Head of caudate nucleus (tissue), 42 donors: ENCODE measurements at regions not wholly inside any gene's neighbourhood (a gene's known extent, or its start where the extent isn't known, plus 50 kb on each side); places are given as distances from the start of the nearest gene placed in this dataset.

Source experiments
- DNase-seq, 42 donors: peaks; one replicate each; pipeline versions ENCODE4 v3.0.0 to v3.0.0-alpha.2; 2020 to 2021; ENCODE audit warnings: mixed read lengths in 7 of 42
- intact Hi-C: fragments of 100-400 bp; cut with DNase I; formaldehyde crosslinking; loops from one replicate; pipeline ENCODE4 v1.15.0; 2022

DNA sequence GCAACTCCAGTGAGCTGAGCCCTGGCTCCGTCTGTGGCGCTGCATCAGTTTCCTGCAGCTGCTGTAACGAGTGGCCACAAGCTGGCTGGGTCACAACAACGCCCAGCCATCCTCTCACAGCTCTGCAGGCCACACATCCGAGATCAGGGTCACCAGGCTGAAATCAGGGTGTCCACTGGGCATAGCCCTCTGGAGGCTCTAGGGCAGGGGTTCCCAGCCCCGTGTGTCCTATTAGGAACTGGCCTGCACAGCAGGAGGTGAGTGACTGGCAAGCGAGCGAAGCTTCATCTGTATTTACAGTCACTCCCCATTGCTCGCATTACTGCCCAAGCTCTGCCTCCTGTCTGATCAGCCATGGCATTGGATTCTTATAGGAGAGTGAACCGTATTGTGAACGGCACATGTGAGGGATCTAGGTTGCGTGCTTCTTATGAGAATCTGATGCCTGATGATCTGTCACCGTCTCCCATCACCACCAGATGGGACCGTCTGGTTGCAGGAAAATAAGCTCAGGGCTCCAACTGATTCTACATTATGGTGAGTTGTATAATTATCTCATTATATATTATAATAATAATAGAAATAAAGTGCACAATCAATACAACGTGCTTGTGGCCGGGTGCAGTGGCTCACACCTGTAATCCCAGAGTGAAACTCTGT is 176.5 kb downstream of the SEC14L1 start:
- intact Hi-C loops = no loop called here
- no peak for DNase-seq

DNA sequence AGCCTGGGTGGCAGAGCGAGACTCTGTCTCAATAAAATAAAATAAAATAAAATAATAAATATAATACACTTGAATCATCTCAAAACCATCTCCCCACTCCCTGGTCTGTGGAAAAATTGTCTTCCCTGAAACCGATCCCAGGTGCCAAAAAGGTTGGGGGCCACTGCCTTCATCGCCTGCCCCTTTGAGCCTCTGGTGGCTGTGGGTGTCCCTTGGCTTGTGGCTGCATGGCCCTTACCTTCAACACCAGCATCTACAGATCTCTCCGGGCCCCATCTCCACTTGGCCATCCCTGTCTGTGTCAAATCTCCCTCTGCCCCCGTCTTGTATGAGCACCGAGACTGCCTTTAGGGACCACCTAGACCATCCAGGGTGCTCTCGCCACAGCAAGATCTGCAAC is 177.3 kb downstream of the SEC14L1 start:
- DNase-seq = no peak
- intact Hi-C loops = no loop called here

DNA sequence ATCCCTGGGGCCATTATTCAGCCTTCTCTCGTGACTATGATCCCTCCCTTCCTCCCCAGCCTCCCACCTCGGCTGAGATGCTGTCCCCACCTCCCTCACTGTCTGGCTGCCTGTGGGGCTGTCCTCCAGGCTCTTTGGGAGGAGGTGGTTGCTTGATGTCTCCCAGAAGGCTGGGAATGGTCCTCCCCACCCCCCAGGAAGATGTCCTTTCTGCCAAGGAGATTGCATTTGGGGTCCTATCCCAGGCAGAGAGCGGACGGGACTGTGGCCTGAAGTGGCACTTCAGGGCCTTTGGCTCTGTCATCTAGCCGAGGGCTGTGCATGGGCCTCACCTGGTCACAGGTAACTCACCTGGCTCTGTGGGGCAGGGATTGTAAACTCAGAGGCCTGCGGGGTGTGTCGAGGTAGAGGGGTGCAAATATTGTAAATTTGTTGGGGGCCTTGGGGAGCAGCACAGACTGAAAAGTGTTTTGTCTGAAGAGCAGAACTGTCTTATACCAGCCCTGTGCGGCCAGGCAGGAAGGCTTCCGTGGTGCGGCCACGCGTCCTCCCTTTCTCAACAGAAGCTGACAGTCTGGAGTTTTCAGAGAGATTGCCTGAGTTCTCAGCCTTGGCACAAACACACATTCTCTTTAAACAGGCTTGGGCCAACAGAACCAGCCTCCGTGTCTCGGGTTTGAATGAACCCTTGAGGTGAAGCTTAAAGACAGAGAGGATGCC is 177.9 kb downstream of the SEC14L1 start:
- intact Hi-C loops = no loop called here
- DNase-seq = peak in 1 of 42 donors; percentile 53

DNA sequence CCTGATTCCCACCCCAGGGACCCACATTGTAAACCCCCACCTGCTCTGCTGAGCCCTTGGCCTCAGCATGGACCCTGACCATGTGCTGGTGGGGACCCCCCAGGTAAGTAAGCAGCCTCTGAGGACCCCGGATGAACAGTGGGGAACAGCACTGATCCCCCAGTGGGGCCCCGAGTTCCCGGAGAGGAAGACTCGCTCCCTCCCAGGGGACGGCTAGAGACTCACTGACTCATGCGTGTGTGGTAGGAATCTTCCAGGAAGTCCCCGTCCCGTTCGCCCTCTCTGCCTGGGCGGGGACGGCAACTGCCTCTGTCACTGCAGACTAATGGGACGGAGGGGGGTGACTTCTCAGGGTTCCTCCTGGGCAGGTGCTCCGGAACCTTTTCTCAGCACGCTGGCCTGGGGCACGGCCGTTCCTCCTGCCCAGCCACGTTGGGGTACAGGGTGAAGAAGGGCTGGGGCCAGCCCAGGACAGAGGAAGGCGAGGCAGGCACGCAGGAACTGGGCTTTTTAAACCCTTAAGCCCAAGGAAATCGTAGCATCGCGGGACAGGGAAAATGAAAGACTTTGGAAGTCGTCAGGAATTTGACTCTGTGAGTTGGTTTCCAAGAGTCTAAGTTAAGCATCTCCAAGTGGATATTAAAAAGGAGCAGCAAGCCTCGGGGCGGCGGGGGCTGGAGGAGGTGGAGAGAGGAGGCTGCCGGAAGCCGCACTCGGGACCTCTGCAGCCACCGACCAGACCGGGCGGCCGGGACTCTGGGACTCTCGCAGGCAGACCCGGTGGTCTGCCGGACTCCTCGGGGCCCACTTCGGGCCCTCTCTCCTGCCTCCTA is 178.7 kb downstream of the SEC14L1 start:
- peak in 17 of 42 donors; percentile 12 to 81 (median 49) for DNase-seq
- intact Hi-C loops = no loop called here

DNA sequence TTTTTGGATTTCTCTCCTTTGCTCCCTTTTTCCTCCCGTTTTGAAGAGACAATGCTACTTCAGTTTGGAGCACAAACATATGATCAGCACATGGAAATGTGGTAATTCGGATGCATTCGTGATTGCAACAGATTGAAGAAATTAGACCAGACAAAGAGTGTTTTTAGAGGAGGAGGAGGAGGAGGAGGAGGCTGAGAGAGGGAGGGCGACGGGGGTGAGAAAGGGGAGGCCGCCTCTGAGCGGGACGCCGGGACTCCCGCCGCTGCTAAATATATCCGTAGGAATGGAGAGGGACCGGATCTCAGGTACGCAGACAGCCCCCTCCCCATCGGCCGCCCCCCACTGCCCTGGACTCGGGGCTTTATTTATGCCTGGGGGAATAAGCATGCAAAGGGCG is 179.3 kb downstream of the SEC14L1 start:
- intact Hi-C loops = no loop called here
- no peak for DNase-seq

DNA sequence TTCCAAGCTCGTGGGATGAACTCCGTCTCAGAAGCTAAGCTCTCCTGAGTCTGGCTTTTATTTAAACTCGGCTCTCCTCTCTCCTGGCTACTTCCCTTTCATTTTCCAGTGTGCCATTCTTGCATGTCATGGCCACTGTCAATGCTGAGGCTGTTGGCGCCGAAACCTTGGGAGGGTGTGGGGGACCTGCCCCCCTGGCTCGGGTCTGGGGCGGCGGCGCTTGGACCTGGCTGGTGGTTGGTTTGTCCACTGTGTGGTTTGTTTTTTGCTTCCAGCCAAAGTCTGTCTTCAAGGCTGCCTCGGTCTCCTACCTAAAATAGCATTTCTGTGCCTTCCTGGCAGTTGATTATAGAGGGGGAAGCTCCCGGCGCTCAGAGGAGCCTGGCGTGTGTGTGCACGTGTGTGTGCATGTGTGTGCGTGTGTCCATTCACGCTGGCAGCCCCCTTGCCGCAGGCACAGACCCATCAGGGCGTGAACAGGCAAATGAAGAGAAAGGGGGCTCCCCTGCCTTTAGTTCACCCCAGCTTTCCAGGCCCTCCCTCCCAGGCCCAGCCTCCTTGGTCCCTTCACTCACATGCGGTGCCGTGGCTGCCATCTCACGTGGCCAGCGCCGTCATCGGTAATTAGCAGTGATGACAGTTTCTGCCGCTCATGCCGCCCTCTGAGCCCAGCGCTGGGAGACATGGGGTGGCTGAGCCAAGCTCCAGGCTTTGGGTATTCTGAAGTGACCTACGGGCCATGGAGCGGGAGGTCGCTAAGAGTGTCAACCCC is 179.9 kb downstream of the SEC14L1 start:
- DNase-seq = no peak
- intact Hi-C loops = no loop called here

DNA sequence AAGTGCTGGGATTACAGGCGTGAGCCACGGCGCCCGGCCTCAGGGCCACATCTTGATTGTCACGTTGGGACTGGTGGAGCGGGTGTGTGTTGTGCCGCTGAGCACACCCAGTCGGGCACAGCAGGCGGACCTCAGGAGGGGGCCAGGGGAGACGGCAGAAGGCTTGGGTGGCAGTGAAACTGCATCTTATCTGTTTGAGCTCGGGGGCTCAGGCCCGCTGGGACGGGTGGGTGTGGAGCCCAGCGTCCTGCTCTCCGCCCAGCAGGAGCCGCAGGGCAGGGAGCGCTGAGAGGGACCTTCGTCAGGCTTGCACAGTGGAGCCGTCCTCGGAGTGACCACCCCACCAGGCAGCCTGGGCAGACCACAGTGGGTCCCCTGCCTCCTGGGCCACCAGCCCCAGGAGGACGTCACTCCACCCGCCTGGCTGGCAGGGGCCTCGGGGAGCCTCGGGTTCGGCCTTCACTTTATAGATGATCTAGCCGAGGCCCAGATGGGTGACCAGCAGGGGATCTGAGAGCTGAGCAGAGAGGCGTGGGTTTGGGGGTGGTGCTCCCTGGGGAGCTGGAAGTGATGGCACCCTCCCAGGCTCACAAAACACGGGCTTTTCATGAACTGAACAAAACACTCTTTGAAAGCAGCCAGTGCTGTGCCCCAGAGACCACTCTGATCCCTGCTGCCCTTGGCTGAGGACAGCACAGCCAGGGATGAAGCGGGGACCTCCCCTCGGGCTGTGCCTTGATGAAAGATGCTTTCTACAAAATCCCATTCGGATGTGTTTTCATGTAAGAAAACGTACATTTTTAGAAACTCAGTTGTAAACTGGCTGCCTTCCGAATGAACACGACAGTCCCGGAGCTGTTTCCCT is 181.1 kb downstream of the SEC14L1 start:
- intact Hi-C loops = no loop called here
- DNase-seq = peak in 16 of 42 donors; percentile 16 to 55 (median 33)

DNA sequence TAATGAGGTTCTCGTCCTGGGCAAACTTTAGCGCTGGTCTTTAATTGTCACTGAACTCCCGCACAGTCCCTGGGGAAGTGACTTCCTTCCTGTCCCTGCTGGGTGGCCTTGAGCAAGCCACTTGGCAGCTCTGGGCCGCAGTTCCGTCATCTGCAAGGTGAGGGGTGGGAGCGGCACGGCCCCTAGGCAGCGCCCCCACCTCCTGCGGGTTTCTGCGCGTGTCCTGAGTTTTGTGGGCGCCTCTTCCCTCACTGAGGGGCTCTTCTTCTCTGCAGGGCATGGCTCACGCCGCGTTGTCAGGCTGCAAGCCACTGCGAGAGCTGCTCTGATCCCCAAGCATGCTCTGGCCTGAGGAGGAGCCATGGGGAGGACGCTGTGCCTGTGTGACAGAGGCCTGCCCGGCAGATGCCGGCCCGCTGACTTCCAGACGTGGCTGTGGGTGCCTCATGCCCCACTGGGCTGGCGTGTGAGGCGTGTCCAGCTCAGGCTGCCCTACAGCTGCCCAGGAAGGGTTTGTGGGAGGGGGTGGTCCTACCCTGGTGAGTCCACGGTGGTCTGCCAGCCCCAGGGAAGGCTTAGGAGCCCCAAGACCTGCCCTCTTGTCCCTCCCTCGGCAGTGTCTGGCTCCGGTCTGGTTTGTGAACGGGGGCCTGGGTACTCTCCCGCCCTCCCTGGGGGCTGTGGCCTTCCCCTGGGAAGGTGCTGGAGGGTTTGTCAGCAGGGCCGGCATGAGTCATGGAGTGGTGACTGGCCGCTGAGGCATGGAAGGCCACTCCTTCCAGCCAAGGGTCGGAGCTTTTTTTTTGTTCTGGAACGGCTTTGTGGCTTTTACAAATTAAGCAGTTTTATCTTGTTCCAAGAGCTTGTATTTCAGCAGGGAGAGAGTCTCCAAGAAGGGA is 182.0 kb downstream of the SEC14L1 start:
- intact Hi-C loops = no loop called here
- peak in 12 of 42 donors; percentile 4 to 76 (median 34) for DNase-seq

DNA sequence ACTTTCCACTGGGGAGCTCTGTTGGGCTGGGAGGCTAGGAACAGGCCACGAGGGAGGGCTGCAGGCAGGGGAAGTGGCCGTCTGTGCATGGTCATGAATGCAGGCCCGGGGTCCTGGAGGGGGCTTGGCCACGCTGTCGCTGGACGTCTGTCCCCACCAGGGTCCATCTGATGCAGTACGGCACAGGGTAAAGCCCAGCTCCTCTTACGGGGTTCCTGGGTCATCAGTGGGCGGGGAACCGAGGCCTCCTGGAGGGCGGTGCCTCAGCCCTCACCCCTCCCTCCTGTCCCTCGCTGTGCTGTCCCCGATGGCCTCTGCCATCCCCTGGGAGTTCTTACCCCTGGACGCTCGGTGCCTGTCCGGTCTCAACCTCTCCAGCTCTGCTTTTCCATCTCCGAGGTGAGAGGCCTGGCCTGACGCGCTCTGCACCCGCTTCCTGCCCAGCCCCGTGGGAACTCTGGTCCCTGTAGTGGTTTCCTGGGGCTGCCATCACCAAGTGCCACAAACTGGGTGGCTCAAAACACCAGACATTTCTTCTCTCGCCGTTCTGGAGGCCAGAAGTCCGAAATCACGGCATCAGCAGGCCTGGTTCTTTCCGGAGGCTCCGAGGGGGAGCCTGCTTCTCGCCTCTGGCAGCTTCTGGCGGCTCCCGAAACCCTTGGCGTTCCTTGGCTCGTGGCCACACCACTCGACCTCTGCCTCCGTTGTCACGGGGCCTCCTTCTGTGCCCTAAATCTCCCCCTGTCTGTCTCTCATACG is 182.8 kb downstream of the SEC14L1 start:
- peak in 11 of 42 donors; percentile 3 to 39 (median 13) for DNase-seq
- intact Hi-C loops = no loop called here

DNA sequence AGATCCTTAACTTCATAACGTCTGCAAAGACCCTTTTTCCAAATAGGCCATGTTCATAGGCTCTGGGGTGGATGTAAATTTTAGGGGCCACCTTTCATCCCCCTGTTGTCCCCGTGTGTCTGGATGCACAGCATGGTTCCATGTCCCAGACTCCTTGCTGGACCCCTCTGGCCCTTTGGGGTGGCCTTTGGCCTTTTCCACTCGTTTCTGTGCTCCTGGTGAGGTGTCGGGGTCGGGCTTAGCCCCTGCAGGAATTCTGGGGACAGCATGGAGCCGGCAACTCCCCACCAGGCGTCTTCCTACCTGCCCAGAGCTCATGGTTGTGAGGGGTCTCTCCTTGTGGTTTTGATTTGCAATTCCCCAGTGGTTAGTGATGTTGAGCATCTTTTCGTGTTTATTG is 183.5 kb downstream of the SEC14L1 start:
- intact Hi-C loops = no loop called here
- DNase-seq = peak in 7 of 42 donors; percentile 1 to 30 (median 5)

DNA sequence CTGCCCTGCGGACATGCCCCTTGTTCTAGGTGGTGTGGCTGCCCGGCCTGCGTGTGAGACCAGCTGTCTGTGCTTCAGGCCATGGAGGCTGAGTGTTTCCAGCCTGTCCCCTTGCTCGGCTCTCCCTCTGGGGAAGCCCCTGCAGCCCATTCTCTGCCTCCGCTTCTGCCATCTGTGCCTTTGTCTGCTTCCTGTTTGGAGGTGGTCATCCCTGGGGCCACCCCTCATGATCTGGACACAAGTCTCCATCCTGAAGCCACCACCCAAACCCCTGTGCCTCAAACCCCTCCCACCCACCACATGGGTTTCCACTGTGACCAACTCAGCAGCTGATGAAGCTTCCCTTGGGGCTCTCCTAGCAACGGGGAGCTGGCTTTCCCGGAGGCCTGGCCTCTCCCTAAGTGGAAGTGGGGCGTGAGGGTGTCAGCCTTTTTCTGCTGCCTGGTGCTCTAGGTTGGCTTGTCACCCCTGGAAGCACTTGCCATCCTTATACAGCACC is 184.9 kb downstream of the SEC14L1 start:
- DNase-seq = peak in 9 of 42 donors; percentile 2 to 39 (median 10)
- intact Hi-C loops = no loop called here

DNA sequence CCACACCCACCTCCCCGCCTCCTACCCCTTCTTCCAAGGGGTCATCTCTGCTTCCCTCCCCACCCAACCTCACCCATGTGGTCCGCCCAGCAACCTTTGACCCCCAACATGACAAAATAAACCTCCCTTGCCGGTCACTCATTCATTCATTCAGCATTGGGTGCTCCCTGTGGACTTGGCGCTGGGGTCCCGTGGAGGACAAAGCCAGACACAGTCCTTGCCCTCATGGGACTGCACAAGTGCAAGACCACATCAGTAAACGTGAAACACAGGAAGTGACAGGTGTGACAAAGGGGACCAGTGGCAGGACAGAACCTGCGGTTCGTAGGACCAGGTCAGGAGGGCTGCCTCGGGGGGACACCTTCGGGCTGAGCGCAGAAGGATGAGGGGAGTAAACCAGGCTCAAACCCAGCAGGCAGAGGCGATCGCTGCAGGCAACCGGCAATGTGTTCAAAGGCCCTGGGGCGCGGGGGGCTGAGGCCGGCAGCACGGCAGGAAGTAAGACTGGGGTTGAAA is 185.4 kb downstream of the SEC14L1 start:
- intact Hi-C loops = no loop called here
- DNase-seq = peak in 14 of 42 donors; percentile 0 to 31 (median 9)

DNA sequence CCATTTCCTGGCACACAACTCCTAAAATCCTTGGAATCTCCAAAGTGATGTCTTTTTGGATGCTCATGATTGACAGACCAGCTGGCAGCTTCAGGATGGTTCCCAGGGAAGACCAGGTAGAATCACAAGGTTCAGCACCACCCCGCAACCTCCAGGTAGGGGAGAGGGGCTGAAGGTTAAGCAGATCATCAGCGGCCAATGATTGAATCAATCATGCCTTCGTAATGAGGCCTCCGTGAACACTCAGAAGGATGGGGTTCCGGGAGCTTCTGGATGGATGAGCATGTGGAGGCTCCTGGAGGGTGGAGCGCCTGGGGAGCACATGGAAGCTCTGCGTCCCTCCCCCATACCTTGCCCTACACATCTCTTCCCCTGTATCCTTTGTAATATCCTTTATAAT is 185.9 kb downstream of the SEC14L1 start:
- intact Hi-C loops = no loop called here
- peak in 8 of 42 donors; percentile 1 to 8 (median 4) for DNase-seq

DNA sequence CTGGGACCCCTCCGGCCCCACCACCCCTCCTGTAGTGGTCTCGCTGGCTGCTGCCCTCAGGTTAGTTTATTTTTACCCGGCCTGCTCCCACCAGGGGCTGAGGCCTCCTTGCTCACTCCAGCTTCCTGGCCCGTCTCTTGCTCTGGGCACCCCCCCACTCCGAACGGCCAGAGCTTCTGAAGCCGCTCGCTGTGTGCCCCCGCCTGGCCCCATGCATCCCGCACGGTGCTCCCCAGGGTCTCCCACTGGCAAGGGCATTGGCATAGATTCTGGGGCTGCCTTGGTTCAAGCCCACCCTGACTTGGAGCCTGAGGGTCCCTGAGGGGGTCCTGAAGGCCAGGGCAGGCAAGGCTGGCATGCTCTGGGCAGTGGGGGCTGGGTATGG is 186.4 kb downstream of the SEC14L1 start:
- intact Hi-C loops = no loop called here
- DNase-seq = peak in 13 of 42 donors; percentile 0 to 30 (median 5)

DNA sequence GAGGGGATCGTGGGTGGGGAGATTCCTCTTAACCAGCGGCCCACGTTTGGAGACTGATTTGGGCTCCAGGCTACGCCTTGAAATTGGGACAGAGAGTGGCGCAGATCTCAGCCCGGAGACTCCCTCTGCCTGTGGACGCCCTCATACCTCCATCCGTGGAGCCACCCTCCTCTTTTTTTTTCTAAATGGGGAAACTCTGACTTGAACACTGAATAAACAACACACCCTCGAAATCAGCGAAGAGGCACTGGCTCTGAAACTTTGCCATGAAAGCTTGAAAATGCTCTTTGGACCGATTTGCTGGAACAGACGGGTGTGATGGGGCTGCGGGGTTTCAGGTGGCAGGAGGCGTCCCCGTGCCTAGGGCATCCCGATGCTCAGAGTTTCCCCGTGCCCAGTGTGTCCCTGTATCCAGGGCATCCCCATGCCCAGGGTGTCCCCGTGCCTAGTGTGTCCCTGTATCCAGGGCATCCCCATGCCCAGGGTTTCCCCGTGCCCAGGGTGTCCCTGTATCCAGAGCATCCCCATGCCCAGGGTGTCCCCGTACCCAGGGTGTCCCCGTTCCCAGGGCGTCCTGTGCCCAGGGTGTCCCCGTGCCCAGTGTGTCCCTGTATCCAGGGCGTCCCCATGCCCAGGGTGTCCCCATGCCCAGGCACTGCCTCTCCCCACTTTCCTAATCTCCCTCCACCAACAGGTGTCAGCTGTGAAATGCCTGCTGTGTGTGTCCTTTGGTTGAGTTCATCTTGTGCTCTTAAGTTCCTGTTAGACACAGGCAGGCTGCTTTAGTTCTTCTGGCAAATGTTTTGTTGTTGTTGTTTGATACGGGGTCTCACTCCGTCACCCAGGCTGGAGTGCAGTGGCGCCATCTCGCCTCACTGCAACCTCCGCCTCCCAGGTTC is 187.0 kb downstream of the SEC14L1 start:
- intact Hi-C loops = no loop called here

More for the DNA sequence above, 187.0 kb downstream of the SEC14L1 start:
- peak in 13 of 42 donors; percentile 2 to 25 (median 9) for DNase-seq
